PC-3 (cell line): ENCODE measurements at regions not wholly inside any gene's neighbourhood (a gene's known extent, or its start where the extent isn't known, plus 50 kb on each side); places are given as distances from the start of the nearest gene placed in this dataset.

ENCODE experiments used
- ATAC-seq: fragments of 200-7000 bp; cut with Tn5 transposase; 2 replicates; pipeline ENCODE4 v1.9.1; 2020; ENCODE audit warnings: mild to moderate bottlenecking, moderate library complexity
- BruUV-seq: library from RNA; stranded (reverse); fragments of 400-500 nt; replicated peaks from 2 replicates; lab custom pipeline; 2021; lab: Mats Ljungman, UMichigan
- CTCF ChIA-PET: fragments of 300-600 bp; sonication (Branson Sonifier 250); formaldehyde crosslinking; loops from one replicate; lab custom pipeline; 2022; ENCODE audit warnings: antibody characterized with exemption; lab: Charles Lee
- POLR2A ChIA-PET: fragments of 300-600 bp; sonication (Branson Sonifier 250); formaldehyde crosslinking; loops from one replicate; lab custom pipeline; 2022; ENCODE audit warnings: antibody characterized with exemption; ENCODE audit not compliant: unreplicated experiment; lab: Charles Lee
- DNase-seq: peaks from one replicate; pipeline ENCODE4 v3.0.0-alpha.2; 2015
- H2AFZ ChIP-seq: fragments of 300-600 bp; sonication (generic); 2 replicates; pipeline ENCODE4 v1.6.0; 2016; ENCODE audit warnings: antibody characterized with exemption, low read length
- H3F3A ChIP-seq: fragments of 300-600 bp; sonication (generic); one replicate; pipeline ENCODE4 v1.6.0; 2017; ENCODE audit warnings: antibody characterized with exemption, low read length, control low read depth, mild to moderate bottlenecking; ENCODE audit not compliant: unreplicated experiment
- H3K27ac ChIP-seq: fragments of 300-600 bp; sonication (generic); 2 replicates; pipeline ENCODE4 v1.5.1; 2016; ENCODE audit warnings: mild to moderate bottlenecking, low read length
- H3K27me3 ChIP-seq: fragments of 300-600 bp; sonication (generic); 2 replicates; pipeline ENCODE4 v1.6.1; 2016; ENCODE audit warnings: low read length, mixed read lengths
- H3K36me3 ChIP-seq: fragments of 300-600 bp; sonication (generic); 2 replicates; pipeline ENCODE4 v1.6.1; 2016; ENCODE audit warnings: low read depth, mixed run types, low read length, mixed read lengths
- H3K4me1 ChIP-seq: fragments of 300-600 bp; sonication (generic); 2 replicates; pipeline ENCODE4 v1.5.1; 2016; ENCODE audit warnings: low read length; ENCODE audit not compliant: insufficient read depth
- H3K4me2 ChIP-seq: fragments of 300-600 bp; sonication (generic); 2 replicates; pipeline ENCODE4 v1.6.0; 2016; ENCODE audit warnings: low read length
- H3K4me3 ChIP-seq: fragments of 300-600 bp; sonication (generic); 2 replicates; pipeline ENCODE4 v1.5.1; 2016; ENCODE audit warnings: mild to moderate bottlenecking, low read length, mixed read lengths
- H3K79me2 ChIP-seq: fragments of 300-600 bp; sonication (generic); 2 replicates; pipeline ENCODE4 v1.6.1; 2017; ENCODE audit warnings: low read length, mixed read lengths
- H3K9ac ChIP-seq: fragments of 300-600 bp; sonication (generic); 2 replicates; pipeline ENCODE4 v1.6.0; 2016; ENCODE audit warnings: mild to moderate bottlenecking, low read length
- H3K9me2 ChIP-seq: fragments of 300-600 bp; sonication (generic); replicated peaks from 2 replicates; pipeline ENCODE4 v1.6.1; 2016; ENCODE audit warnings: mixed run types, low read length, mixed read lengths
- H3K9me3 ChIP-seq: fragments of 300-600 bp; sonication (generic); 2 replicates; pipeline ENCODE4 v1.6.1; 2016; ENCODE audit warnings: low read length, mixed read lengths
- H4K20me1 ChIP-seq: fragments of 300-600 bp; sonication (generic); 2 replicates; pipeline ENCODE4 v1.6.1; 2016; ENCODE audit warnings: low read length, mixed read lengths
- EZH2 ChIP-seq: fragments of 300-600 bp; sonication (generic); IDR thresholded peaks from one replicate; pipeline ENCODE4 v1.6.1; 2017; ENCODE audit warnings: antibody characterized with exemption, mild to moderate bottlenecking, low read length; ENCODE audit not compliant: unreplicated experiment
- EZH2phosphoT487 ChIP-seq: fragments of 300-600 bp; sonication (generic); IDR thresholded peaks from 2 replicates; pipeline ENCODE4 v1.6.1; 2018; ENCODE audit warnings: mild to moderate bottlenecking, antibody characterized with exemption, low read length, borderline replicate concordance
- intact Hi-C: fragments of 100-400 bp; cut with micrococcal nuclease; formaldehyde crosslinking; loops from 2 replicates; pipeline ENCODE4 v1.9.0; 2023
- TF ChIP-seq, protein P1 (sequence below): fragments of 300-600 bp; sonication (generic); conservative IDR thresholded peaks from 2 replicates; pipeline ENCODE4 v1.5.1; 2017; ENCODE audit warnings: antibody characterized with exemption, low read depth, mild to moderate bottlenecking, low read length

DNA sequence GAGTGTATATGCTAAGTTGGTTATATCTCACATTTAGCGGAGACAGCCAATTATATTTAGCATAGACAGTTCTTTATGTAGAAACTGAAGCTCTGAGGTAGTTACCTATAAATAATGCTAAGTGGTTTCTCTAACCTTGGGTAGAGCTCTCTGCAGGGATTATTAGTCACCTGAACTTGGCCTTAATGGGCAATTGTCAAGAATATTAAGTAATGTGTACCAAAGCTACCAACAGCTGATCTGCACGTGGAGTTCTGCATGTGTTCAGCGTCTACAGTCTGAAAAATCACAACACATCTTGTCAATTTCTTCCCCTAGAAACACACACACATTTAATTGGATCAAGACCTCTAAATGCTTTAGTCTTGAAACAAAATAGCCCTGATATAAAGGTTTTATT is 740.6 kb upstream of the FAM241A start:
- Histone ChIP-seq H3K4me2 (no peak overlapping the region), H4K20me1 (no peaks in the 10 kb centered on the region), H3K4me3 (no peak overlapping the region), H3K79me2 (no peaks in the 10 kb centered on the region), H3K9me2 (no peaks in the 10 kb centered on the region), H3F3A (no peaks in the 10 kb centered on the region), H3K9ac (no peak overlapping the region), H3K27me3 (no peaks in the 10 kb centered on the region), H3K36me3 (no peaks in the 10 kb centered on the region), H3K4me1 (no peaks in the 10 kb centered on the region), H3K27ac (no peak overlapping the region), H2AFZ (no peak overlapping the region), H3K9me3 (no peaks in the 10 kb centered on the region)
- BruUV-seq, result no TSS peak
- TF ChIP-seq EZH2 (no peak), EZH2phosphoT487 (no peak)
- TF ChIP-seq, protein P1, sequence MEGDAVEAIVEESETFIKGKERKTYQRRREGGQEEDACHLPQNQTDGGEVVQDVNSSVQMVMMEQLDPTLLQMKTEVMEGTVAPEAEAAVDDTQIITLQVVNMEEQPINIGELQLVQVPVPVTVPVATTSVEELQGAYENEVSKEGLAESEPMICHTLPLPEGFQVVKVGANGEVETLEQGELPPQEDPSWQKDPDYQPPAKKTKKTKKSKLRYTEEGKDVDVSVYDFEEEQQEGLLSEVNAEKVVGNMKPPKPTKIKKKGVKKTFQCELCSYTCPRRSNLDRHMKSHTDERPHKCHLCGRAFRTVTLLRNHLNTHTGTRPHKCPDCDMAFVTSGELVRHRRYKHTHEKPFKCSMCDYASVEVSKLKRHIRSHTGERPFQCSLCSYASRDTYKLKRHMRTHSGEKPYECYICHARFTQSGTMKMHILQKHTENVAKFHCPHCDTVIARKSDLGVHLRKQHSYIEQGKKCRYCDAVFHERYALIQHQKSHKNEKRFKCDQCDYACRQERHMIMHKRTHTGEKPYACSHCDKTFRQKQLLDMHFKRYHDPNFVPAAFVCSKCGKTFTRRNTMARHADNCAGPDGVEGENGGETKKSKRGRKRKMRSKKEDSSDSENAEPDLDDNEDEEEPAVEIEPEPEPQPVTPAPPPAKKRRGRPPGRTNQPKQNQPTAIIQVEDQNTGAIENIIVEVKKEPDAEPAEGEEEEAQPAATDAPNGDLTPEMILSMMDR, result no peak
- DNase-seq (no peak), ATAC-seq (no peak)
- POLR2A ChIA-PET, result no interaction called here
- CTCF ChIA-PET, result no interaction called here
- intact Hi-C loops, result no loop called here

- no peak overlapping the region for H2AFZ ChIP-seq
Observed at GRCh38 chr4:111405989-111406388, 739.3 kb upstream of the FAM241A start.

GRCh38 chr4:111410571-111410970 is 734.7 kb upstream of the FAM241A start:
- ATAC-seq, result no peak
- no peaks in the 10 kb centered on the region for H3K79me2 ChIP-seq
- no peaks in the 10 kb centered on the region for H3K36me3 ChIP-seq
- no peaks in the 10 kb centered on the region for H3K4me1 ChIP-seq
- H3K27me3 ChIP-seq, result no peaks in the 10 kb centered on the region
- no peak overlapping the region for H3K27ac ChIP-seq
- no peak overlapping the region for H2AFZ ChIP-seq
- TF ChIP-seq, protein P1, result no peak
- TF ChIP-seq EZH2phosphoT487, result no peak
- CTCF ChIA-PET, result no interaction called here
- POLR2A ChIA-PET, result no interaction called here
- DNase-seq, result no peak
- no peaks in the 10 kb centered on the region for H3F3A ChIP-seq
- BruUV-seq, result no TSS peak
- no peak overlapping the region for H3K4me3 ChIP-seq
- intact Hi-C loops, result no loop called here
- no peaks in the 10 kb centered on the region for H3K9me3 ChIP-seq
- no peak overlapping the region for H3K4me2 ChIP-seq
- H3K9me2 ChIP-seq, result no peaks in the 10 kb centered on the region
- H3K9ac ChIP-seq, result no peak overlapping the region
- H4K20me1 ChIP-seq, result no peaks in the 10 kb centered on the region

More at GRCh38 chr4:111405989-111406388, 739.3 kb upstream of the FAM241A start:
- Histone ChIP-seq H3K27me3 (no peaks in the 10 kb centered on the region), H3K27ac (no peak overlapping the region), H3K4me2 (no peak overlapping the region), H3K36me3 (no peaks in the 10 kb centered on the region), H3K9me3 (no peaks in the 10 kb centered on the region), H3K9ac (no peak overlapping the region), H3F3A (no peaks in the 10 kb centered on the region), H3K9me2 (no peaks in the 10 kb centered on the region), H3K79me2 (no peaks in the 10 kb centered on the region), H3K4me1 (no peaks in the 10 kb centered on the region), H3K4me3 (no peak overlapping the region), H4K20me1 (no peaks in the 10 kb centered on the region)
- no peak for ATAC-seq
- no peak for DNase-seq
- POLR2A ChIA-PET, result no interaction called here
- intact Hi-C loops, result no loop called here
- no TSS peak for BruUV-seq
- TF ChIP-seq EZH2phosphoT487, result no peak
- CTCF ChIA-PET, result no interaction called here
